ENCODE measurements at regions not wholly inside any gene's neighbourhood (a gene's known extent, or its start where the extent isn't known, plus 50 kb on each side); places are given as distances from the start of the nearest gene placed in this dataset.

GRCh38 chr11:116071241-116071640 is 567.0 kb upstream of the CADM1 start:
- Histone ChIP-seq H2AFZ (ENCODE audit: low read length) (no peak overlapping the region), H3K79me2 (ENCODE audit: insufficient read depth, low read length) (no peaks in the 10 kb centered on the region), H3K4me3 (replicated peaks in 1 of 3; ENCODE audit: insufficient read depth in 1 of 3, low read depth in 2 of 3, low read length in 3 of 3) (no peak overlapping the region), H3K4me1 (ENCODE audit: insufficient read depth, low read length) (no peaks in the 10 kb centered on the region), H3K4me2 (ENCODE audit: low read depth, low read length) (no peak overlapping the region), H3K9me3 (ENCODE audit: low read length) (no peaks in the 10 kb centered on the region), H3K36me3 (replicated peaks in 1 of 2; ENCODE audit: control insufficient read depth in 1 of 2, insufficient read depth in 2 of 2, low read length in 2 of 2) (no peaks in the 10 kb centered on the region), H3K27me3 (ENCODE audit: control insufficient read depth in 1 of 2, insufficient read depth in 2 of 2, low read length in 2 of 2) (peaks cover 10 to 40% of the 10 kb centered on the region in 2 experiments; a peak in 4 of 5 replicates), H3K9ac (ENCODE audit: insufficient read depth, low read depth, low read length) (no peak overlapping the region), H4K20me1 (ENCODE audit: insufficient read depth, low read length) (no peaks in the 10 kb centered on the region), H3K27ac (ENCODE audit: extremely low read length, insufficient read depth, low read length) (no peak overlapping the region)
- FAIRE-seq, result no peak
- CTCF ChIA-PET (ENCODE audit: low intra/inter-chr PET ratio, low total read pairs), result no interaction called here
- no TSS peak for BruUV-seq (replicated peaks)
- TF ChIP-seq STAT5B (CRISPR knock-in tag; IDR thresholded peaks at IDR 0.05), result no peak
- no peak for TF ChIP-seq SOX5 (CRISPR knock-in tag; IDR thresholded peaks at IDR 0.05; ENCODE audit: borderline replicate concordance)
- no peak for TF ChIP-seq ZNF18 (CRISPR knock-in tag; IDR thresholded peaks at IDR 0.05; ENCODE audit: insufficient replicate concordance)
- TF ChIP-seq HNRNPK (IDR thresholded peaks at IDR 0.05; ENCODE audit: low read depth, low read length, poor library complexity, severe bottlenecking), result no peak
- no peak for TF ChIP-seq ZNF510 (CRISPR knock-in tag; IDR thresholded peaks at IDR 0.05; ENCODE audit: low read depth)
- TF ChIP-seq KDM3A (CRISPR knock-in tag; IDR thresholded peaks at IDR 0.05; ENCODE audit: low read depth), result no peak
- no peak for TF ChIP-seq ZFAT (CRISPR knock-in tag; conservative IDR thresholded peaks at IDR 0.05)
- TF ChIP-seq HOXA9 (CRISPR knock-in tag; IDR thresholded peaks at IDR 0.05; ENCODE audit: borderline replicate concordance), result no peak
- no peak for TF ChIP-seq MED13 (CRISPR knock-in tag; IDR thresholded peaks at IDR 0.05)
- no peak for TF ChIP-seq ZSCAN12 (CRISPR knock-in tag; IDR thresholded peaks at IDR 0.05)
- no peak for ATAC-seq
- 10% methylated on average over 6 of the region's 6 CpGs for WGBS (ENCODE audit: low lambda C conversion rate)
- POLR2A ChIA-PET, result no interaction called here
- no peak for DNase-seq (ENCODE audit: low spot score)
- in situ Hi-C loops (cut with HindIII; ENCODE audit: extremely low pct_ligation_motif_present, low pct_unique_long_range_greater_than_20kb), result no loop called here
- intact Hi-C loops (cut with micrococcal nuclease; ENCODE audit: unreplicated experiment), result no loop called here

Data from HepG2 (cell line).